ENCODE measurements at regions not wholly inside any gene's neighbourhood (a gene's known extent, or its start where the extent isn't known, plus 50 kb on each side); places are given as distances from the start of the nearest gene placed in this dataset.

- no peak for DNase-seq (ENCODE audit: low spot score)
These were observed 131.9 kb upstream of the MTNR1B start for GRCh38 chr11:92837595-92837994.

GRCh38 chr11:92838759-92839310 is 130.6 kb upstream of the MTNR1B start:
- DNase-seq (ENCODE audit: low spot score) = no peak

GRCh38 chr11:92839450-92839849 is 130.0 kb upstream of the MTNR1B start:
- DNase-seq (ENCODE audit: low spot score) = no peak

- DNase-seq (ENCODE audit: low spot score) = no peak
These were observed 127.7 kb upstream of the MTNR1B start for GRCh38 chr11:92841719-92842118.

- no peak for DNase-seq (ENCODE audit: low spot score)
These were observed 126.0 kb upstream of the MTNR1B start for GRCh38 chr11:92843455-92843854.

GRCh38 chr11:92844197-92844596 is 125.3 kb upstream of the MTNR1B start:
- DNase-seq (ENCODE audit: low spot score) = no peak

GRCh38 chr11:92845390-92845789 is 124.1 kb upstream of the MTNR1B start:
- DNase-seq (ENCODE audit: low spot score) = no peak

GRCh38 chr11:92845805-92846204 is 123.6 kb upstream of the MTNR1B start:
- DNase-seq (ENCODE audit: low spot score) = no peak

GRCh38 chr11:92846491-92847125 is 122.8 kb upstream of the MTNR1B start:
- no peak for DNase-seq (ENCODE audit: low spot score)

GRCh38 chr11:92848578-92848977 is 120.9 kb upstream of the MTNR1B start:
- no peak for DNase-seq (ENCODE audit: low spot score)

- DNase-seq (ENCODE audit: low spot score) = no peak
These were observed 119.1 kb upstream of the MTNR1B start for GRCh38 chr11:92850296-92850826.

GRCh38 chr11:92852229-92852628 is 117.2 kb upstream of the MTNR1B start:
- no peak for DNase-seq (ENCODE audit: low spot score)

- DNase-seq (ENCODE audit: low spot score) = no peak
These were observed 116.5 kb upstream of the MTNR1B start for GRCh38 chr11:92852946-92853345.

- no peak for DNase-seq (ENCODE audit: low spot score)
These were observed 115.3 kb upstream of the MTNR1B start for GRCh38 chr11:92854162-92854561.

GRCh38 chr11:92854952-92855351 is 114.5 kb upstream of the MTNR1B start:
- no peak for DNase-seq (ENCODE audit: low spot score)

GRCh38 chr11:92855607-92856405 is 113.6 kb upstream of the MTNR1B start:
- DNase-seq (ENCODE audit: low spot score) = no peak

GRCh38 chr11:92857407-92857806 is 112.0 kb upstream of the MTNR1B start:
- no peak for DNase-seq (ENCODE audit: low spot score)

GRCh38 chr11:92859156-92859690 is 110.2 kb upstream of the MTNR1B start:
- no peak for DNase-seq (ENCODE audit: low spot score)

GRCh38 chr11:92861634-92862033 is 107.8 kb upstream of the MTNR1B start:
- no peak for DNase-seq (ENCODE audit: low spot score)

GRCh38 chr11:92865352-92865751 is 104.1 kb upstream of the MTNR1B start:
- DNase-seq (ENCODE audit: low spot score) = no peak

- DNase-seq (ENCODE audit: low spot score) = no peak
These were observed 102.7 kb upstream of the MTNR1B start for GRCh38 chr11:92866679-92867282.

GRCh38 chr11:92867913-92868619 is 101.4 kb upstream of the MTNR1B start:
- no peak for DNase-seq (ENCODE audit: low spot score)

Measured in COLO829 (cell line).